Glutamatergic neuron (in vitro differentiated cells): ENCODE measurements at regions not wholly inside any gene's neighbourhood (a gene's known extent, or its start where the extent isn't known, plus 50 kb on each side); places are given as distances from the start of the nearest gene placed in this dataset.

ENCODE experiments used
- DNase-seq: peaks from one replicate; pipeline ENCODE4 v3.0.0; 2022
- H3K27ac Mint-ChIP-seq: one replicate; pipeline ENCODE4 v1.8.0; 2020; ENCODE audit warnings: mild to moderate bottlenecking, mixed read lengths, inconsistent platforms; ENCODE audit not compliant: unreplicated experiment
- H3K27me3 Mint-ChIP-seq: one replicate; pipeline ENCODE4 v1.8.0; 2020; ENCODE audit warnings: mild to moderate bottlenecking, moderate library complexity, mixed read lengths, inconsistent platforms; ENCODE audit not compliant: unreplicated experiment
- H3K36me3 Mint-ChIP-seq: one replicate; pipeline ENCODE4 v1.8.0; 2020; ENCODE audit warnings: mild to moderate bottlenecking, mixed read lengths, inconsistent platforms; ENCODE audit not compliant: unreplicated experiment
- H3K4me1 Mint-ChIP-seq: one replicate; pipeline ENCODE4 v1.8.0; 2020; ENCODE audit warnings: mild to moderate bottlenecking, low read depth, mixed read lengths, inconsistent platforms; ENCODE audit not compliant: unreplicated experiment
- H3K4me3 Mint-ChIP-seq: one replicate; pipeline ENCODE4 v1.8.0; 2020; ENCODE audit warnings: mild to moderate bottlenecking, mixed read lengths, inconsistent platforms; ENCODE audit not compliant: unreplicated experiment
- H3K9me3 Mint-ChIP-seq: one replicate; pipeline ENCODE4 v1.8.0; 2020; ENCODE audit warnings: mild to moderate bottlenecking, moderate library complexity, mixed read lengths, inconsistent platforms; ENCODE audit not compliant: unreplicated experiment
- CTCF ChIP-seq: fragments of 200-600 bp; sonication (generic); IDR thresholded peaks from one replicate; pipeline ENCODE4 v1.5.0; 2021; ENCODE audit not compliant: partially characterized antibody, unreplicated experiment

DNA sequence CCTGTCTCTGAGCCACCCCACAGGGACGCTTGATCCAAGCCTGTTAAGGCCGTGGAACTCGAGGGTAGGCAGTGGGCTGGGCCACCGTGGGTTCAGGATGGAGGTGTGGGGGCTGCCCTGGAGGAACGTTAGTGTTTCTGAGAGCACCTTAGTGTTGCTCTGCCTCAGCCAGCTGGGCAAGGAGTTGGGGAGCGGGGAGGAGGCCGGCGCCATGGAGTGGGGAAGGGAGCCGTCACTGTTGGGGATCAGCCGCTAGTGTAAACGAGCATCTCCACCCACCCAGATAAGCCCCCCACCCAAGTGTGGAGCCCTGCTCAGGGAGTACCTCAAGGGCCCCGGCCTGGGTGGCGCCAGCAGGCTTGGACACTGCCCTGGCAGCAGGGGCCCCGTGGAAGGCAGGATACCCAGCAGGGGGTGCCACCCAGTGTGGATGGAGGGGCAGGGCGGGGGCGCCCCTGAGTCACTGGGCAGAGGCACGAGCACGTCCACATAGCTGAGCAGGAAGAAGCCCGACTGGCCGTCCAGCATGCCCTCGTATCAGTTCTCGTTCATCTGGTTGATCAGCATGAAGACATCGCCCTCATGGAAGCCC, 98.6 kb downstream of the KPNA2 start:
- no peaks in the 10 kb centered on the region for H3K9me3 Mint-ChIP-seq
- no peak for DNase-seq
- H3K27me3 Mint-ChIP-seq: no peaks in the 10 kb centered on the region
- TF ChIP-seq CTCF: no peak
- no peak overlapping the region for H3K27ac Mint-ChIP-seq
- H3K4me3 Mint-ChIP-seq: no peak overlapping the region
- H3K36me3 Mint-ChIP-seq: no peaks in the 10 kb centered on the region
- H3K4me1 Mint-ChIP-seq: peaks cover 3% of the 10 kb centered on the region

- no peaks in the 10 kb centered on the region for H3K9me3 Mint-ChIP-seq
- no peak overlapping the region for H3K4me3 Mint-ChIP-seq
- no peaks in the 10 kb centered on the region for H3K27me3 Mint-ChIP-seq
- TF ChIP-seq CTCF: no peak
- H3K36me3 Mint-ChIP-seq: no peaks in the 10 kb centered on the region
- no peak for DNase-seq
- peaks cover 3% of the 10 kb centered on the region for H3K4me1 Mint-ChIP-seq
- no peak overlapping the region for H3K27ac Mint-ChIP-seq
Observed at GRCh38 chr17:68134731-68135130, 99.2 kb downstream of the KPNA2 start.

- no peak overlapping the region for H3K4me3 Mint-ChIP-seq
- H3K27me3 Mint-ChIP-seq: no peaks in the 10 kb centered on the region
- DNase-seq: no peak
- H3K4me1 Mint-ChIP-seq: no peaks in the 10 kb centered on the region
- H3K27ac Mint-ChIP-seq: no peak overlapping the region
- H3K36me3 Mint-ChIP-seq: no peaks in the 10 kb centered on the region
- H3K9me3 Mint-ChIP-seq: no peaks in the 10 kb centered on the region
- no peak for TF ChIP-seq CTCF
Observed at GRCh38 chr17:68135141-68135887, 99.8 kb downstream of the KPNA2 start.

DNA sequence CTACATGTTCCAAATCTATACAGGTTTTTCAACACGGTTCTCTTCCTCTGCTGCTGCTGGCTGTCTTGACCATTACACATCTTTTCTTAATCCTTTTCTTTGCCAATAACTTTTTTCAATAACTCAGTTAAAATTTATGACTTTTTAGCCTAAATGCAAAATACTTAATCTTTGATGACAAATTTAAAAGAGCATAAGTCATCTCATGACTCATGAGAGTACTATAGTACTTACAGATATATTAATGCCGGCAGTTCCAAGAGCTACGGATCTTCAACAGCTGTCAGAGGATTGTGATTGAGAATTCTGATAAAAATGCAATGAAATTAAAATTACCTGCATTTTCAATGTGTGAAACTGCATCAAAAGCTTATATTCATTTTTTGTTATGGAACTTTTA, 105.5 kb downstream of the KPNA2 start:
- H3K36me3 Mint-ChIP-seq: no peaks in the 10 kb centered on the region
- TF ChIP-seq CTCF: no peak
- H3K9me3 Mint-ChIP-seq: no peaks in the 10 kb centered on the region
- no peak overlapping the region for H3K27ac Mint-ChIP-seq
- DNase-seq: no peak
- no peaks in the 10 kb centered on the region for H3K4me1 Mint-ChIP-seq
- H3K27me3 Mint-ChIP-seq: no peaks in the 10 kb centered on the region
- no peak overlapping the region for H3K4me3 Mint-ChIP-seq

DNA sequence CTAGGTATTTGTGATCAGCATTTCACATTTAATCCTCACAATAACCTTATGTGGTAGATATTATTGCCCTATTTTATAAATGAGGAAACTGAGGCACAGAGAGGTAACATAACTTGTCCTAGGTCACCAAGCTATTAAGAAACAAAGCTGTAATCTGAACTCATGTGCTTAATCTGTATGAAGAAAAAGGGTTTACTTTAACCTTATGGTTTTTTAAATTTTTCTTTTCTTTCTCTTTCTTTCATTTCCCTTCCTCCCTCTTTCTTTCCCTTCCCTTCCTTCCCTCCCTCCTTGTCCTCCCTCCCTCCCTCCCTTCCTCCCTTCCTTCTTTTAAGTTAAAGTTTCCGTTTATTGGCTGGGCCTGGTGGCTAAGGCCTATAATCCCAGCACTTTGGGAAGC, 105.2 kb upstream of the AMZ2 start:
- Mint-ChIP-seq H3K4me1 (no peaks in the 10 kb centered on the region), H3K27ac (no peak overlapping the region), H3K36me3 (no peaks in the 10 kb centered on the region), H3K4me3 (no peak overlapping the region), H3K27me3 (no peaks in the 10 kb centered on the region), H3K9me3 (no peaks in the 10 kb centered on the region)
- no peak for TF ChIP-seq CTCF
- no peak for DNase-seq
